ENCODE measurements at regions not wholly inside any gene's neighbourhood (a gene's known extent, or its start where the extent isn't known, plus 50 kb on each side); places are given as distances from the start of the nearest gene placed in this dataset.

DNA sequence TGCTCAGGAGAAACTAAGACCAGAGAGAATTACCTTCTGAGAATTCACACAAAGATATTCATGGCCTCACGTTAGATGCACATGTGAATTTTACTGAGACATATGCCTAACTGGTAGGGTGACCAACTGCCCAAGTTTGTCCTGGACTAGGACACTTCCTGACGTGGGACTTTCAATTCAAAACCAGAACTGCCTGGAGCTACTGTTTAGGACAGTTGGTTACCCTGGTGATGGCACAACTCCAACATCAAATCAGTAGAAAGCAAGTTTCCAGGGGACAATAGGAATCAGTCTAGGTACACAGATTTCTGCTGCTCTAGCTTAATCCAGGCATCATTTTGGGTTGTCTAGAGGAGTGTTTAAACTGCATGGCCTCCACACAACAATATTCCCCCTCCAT, 178.7 kb downstream of the GXYLT1 start:
- TF ChIP-seq GATA2 (IDR thresholded peaks at IDR 0.05; ENCODE audit: low read depth, low read length), result no peak
- no peak for TF ChIP-seq GATA3 (IDR thresholded peaks at IDR 0.05; ENCODE audit: low read depth, low read length)

DNA sequence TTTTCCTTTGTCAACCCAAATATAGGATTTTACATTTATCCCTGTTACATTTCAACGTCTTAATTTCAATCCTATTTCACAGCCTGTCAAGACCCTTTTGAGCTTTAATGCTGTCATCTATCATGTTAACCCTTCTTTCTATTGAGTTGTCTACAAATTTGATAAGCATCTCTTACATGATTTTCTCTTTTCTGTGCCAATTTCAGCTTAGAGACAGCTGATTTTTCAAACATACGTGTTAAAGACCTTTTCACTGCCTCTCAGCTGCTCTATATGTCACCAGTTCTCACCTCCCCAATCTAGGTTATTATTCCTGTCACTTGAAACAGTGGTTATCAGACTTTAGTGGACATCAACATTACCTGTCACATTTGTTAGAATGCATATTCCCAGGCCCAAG, 181.3 kb downstream of the GXYLT1 start:
- no peak for TF ChIP-seq GATA2 (IDR thresholded peaks at IDR 0.05; ENCODE audit: low read depth, low read length)
- no peak for TF ChIP-seq GATA3 (IDR thresholded peaks at IDR 0.05; ENCODE audit: low read depth, low read length)

DNA sequence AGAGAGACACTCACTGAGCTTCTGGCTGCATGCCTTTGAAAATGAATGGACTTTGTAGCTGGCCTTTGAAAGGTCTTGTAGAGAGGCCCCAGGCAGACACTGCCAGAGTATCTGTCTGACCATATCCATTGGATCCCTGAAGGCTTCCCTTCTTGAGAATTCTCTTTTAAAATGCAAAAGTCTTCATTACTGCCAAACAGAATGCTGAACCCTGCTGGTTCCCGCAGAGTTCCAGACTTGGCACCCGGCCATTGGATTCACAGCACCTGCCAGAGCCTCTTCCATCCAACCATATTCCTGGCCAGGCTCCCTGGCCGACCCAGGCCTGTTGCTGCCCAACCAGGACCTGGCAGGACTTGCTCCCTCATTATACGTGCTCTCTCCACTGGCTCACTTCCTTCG, 182.5 kb downstream of the GXYLT1 start:
- TF ChIP-seq GATA2 (IDR thresholded peaks at IDR 0.05; ENCODE audit: low read depth, low read length), result no peak
- no peak for TF ChIP-seq GATA3 (IDR thresholded peaks at IDR 0.05; ENCODE audit: low read depth, low read length)

DNA sequence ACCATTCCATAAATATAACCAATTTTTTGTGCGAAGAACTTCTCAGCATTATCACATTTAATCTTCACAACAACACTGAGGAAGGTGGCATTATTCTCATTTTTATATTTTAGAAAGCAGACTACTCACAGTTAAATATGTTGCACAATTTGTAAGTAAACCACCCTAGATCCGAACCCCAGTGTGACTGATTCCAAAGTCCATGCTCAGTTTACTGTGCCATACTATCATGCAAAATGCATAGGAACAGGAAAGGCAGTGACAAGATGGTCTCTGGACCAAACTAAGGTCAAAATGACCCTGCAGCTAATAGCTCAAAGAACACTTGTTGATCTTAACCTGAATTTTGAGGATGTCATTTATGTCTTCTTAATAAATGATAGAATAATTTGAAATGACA, 185.4 kb downstream of the GXYLT1 start:
- TF ChIP-seq GATA3 (IDR thresholded peaks at IDR 0.05; ENCODE audit: low read depth, low read length), result no peak
- TF ChIP-seq GATA2 (IDR thresholded peaks at IDR 0.05; ENCODE audit: low read depth, low read length), result no peak

DNA sequence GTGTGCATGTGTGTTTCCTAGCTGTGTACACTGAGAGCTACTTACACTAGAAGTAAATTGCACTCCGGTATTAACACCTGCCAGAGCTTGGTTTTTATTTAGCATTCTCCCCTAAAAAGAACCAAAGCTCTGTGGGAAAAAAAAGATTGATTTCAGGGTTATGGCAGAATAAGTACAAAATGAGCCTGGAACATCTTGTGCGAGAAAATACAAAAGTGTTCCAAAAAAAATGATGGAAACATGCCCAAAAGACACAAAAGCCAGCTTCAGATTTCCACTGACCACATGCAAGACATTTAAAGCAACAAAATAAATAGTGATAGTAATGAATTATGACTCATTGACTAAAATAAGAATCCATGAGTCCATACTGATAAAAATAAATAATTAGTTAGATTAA, 188.3 kb downstream of the GXYLT1 start:
- no peak for TF ChIP-seq GATA3 (IDR thresholded peaks at IDR 0.05; ENCODE audit: low read depth, low read length)
- no peak for TF ChIP-seq GATA2 (IDR thresholded peaks at IDR 0.05; ENCODE audit: low read depth, low read length)

DNA sequence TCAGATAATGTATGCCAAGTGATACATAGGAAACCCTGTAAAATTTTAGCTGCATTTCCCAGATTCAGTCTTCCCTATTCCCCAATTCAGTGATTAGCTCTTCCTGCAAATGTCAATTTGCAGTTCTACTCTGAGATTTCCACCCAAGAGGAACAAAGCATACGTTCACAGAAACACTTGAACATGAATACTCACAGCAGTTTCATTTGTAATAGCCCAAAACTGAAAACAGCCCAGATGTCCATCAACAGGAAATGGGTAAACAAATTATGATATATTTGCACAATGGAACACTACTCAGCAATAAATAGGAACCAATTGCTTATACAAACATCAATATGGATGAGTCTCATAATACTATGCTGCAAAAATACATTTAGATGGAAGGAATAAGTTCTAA, 194.2 kb downstream of the GXYLT1 start:
- TF ChIP-seq GATA2 (IDR thresholded peaks at IDR 0.05; ENCODE audit: low read depth, low read length) (no peak), GATA3 (IDR thresholded peaks at IDR 0.05; ENCODE audit: low read depth, low read length) (no peak)

DNA sequence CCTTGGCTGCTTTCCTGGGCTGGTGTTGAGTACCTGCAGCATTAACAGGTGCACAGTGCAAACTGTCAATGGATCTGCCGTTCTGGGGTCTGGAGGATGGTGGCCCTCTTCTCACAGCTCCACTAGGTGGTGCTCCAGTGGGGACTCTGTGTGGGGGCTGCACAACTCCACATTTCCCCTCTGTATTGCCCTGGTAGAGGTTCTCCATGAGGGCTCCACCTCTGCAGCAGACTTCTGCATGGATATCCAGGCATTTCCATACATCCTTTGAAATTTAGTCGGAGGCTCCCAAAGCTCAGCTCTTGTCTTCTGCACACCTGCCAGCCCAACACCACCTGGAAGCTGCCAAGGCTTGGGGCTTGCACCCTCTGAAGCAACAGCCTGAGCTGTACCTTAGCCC, 198.6 kb downstream of the GXYLT1 start:
- TF ChIP-seq GATA3 (IDR thresholded peaks at IDR 0.05; ENCODE audit: low read depth, low read length) (no peak), GATA2 (IDR thresholded peaks at IDR 0.05; ENCODE audit: low read depth, low read length) (no peak)

DNA sequence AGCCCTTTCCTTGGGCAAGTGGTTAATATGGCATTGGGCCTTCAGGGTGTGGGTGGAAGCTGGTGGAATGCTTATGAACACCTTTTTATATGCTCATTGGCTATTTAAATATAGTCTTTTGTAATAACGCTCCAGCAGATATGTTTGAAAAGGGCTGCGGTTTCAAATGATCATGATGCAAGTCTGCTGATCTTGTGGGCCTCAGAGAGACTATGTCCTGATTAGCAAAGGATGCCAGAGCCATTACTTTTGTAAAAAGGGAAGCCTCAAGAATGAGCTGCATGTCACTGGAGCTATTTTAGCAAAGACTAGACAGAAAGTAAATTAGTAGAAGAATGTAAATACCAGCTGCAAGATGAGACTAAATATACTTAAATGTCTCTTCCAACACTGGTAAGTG, 200.5 kb downstream of the GXYLT1 start:
- TF ChIP-seq GATA2 (IDR thresholded peaks at IDR 0.05; ENCODE audit: low read depth, low read length), result no peak
- no peak for TF ChIP-seq GATA3 (IDR thresholded peaks at IDR 0.05; ENCODE audit: low read depth, low read length)

DNA sequence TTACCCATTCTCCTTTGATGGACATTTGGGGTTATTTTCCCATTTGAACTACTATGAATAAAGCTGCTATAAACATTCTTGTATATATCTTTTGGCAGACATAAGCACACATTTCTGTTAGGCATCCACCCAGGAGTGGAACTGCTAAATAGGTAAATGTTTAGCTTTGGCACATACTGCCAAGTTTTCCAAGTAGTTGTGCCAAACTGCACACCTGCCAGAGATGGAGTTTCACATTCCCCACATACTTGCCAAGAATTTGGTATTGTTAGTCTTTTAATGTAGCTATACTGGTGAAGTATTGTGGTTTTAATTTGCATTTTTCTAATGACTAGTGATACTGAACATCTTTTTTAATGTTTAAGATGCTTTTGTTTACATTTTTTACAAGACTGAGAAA, 201.0 kb downstream of the GXYLT1 start:
- TF ChIP-seq GATA2 (IDR thresholded peaks at IDR 0.05; ENCODE audit: low read depth, low read length), result no peak

DNA sequence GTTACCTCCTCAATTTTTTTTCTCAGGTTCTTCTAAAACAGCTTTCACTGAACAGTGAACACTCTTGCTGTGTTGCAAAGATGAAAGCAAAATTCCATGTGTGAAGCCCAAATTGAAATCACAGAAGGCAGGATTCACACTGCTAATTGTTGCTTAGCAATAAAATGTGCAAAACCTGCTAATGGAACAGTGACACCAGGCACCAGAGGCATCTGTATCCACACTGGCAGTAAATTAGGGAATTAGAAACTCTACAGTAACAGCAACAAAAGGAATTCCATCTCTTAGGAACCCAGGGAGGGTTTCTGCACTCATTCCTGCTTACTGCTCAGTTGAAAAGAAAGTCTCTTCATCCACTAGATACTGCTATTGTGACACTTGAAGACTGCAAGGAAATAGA, 202.3 kb downstream of the GXYLT1 start:
- TF ChIP-seq GATA3 (IDR thresholded peaks at IDR 0.05; ENCODE audit: low read depth, low read length) (no peak), GATA2 (IDR thresholded peaks at IDR 0.05; ENCODE audit: low read depth, low read length) (no peak)

DNA sequence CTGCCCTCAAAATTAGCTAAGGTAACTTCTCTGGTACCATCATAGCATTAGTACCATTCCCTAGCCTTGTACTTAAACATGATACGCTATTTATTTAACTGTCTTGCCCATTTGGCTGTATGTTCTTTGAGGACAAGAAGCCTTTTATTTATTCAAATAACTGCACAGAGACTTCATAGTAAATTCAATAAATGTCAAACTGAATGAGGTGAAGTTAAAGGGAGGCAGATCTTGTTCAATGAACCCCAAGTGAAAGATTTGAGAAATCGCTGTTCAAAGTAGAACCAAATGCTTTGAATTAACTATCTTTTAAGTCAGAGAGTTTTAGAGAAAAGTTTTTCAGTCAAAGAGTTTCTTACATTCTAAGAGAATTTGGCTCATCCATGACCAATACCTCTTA, 203.6 kb downstream of the GXYLT1 start:
- no peak for TF ChIP-seq GATA2 (IDR thresholded peaks at IDR 0.05; ENCODE audit: low read depth, low read length)

DNA sequence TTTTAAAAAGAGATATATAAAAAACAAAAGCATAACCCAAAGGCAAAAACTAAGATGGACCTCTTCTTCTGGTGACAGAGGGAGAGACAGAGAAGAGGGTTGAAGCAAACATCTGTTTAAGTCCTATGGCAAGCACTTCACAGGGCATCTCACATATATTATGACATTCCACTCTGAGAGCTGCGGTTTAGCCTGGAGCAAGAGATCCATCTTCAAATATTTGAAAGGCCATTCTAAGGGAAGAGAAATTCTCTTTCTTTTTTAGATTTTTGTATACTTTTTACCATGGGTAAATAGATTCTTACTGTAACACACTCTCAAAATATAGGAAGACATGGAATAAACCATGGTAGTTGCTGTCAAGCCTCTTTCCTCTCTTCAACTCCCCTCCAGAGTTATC, 204.1 kb downstream of the GXYLT1 start:
- TF ChIP-seq GATA3 (IDR thresholded peaks at IDR 0.05; ENCODE audit: low read depth, low read length) (no peak), GATA2 (IDR thresholded peaks at IDR 0.05; ENCODE audit: low read depth, low read length) (no peak)

DNA sequence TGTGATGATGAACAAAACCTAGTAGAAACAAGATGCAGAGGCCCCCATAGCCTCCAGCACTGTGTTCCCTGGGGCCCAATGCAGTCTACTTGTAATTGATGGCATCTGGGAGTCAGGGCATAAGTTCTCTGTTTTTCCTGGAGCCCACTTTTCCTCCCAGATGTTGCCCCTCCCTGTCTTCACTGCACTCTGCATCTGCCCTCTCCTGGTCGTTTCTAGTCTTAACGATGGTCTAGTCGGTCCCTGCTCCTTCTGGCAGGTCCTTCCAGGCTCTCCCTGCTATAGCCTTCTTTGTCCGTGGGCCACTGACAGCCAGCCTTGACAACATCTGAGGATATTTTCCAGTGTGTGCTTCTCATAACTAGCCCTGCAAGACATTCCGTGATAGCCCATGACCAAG, 208.3 kb downstream of the GXYLT1 start:
- no peak for TF ChIP-seq GATA2 (IDR thresholded peaks at IDR 0.05; ENCODE audit: low read depth, low read length)
- TF ChIP-seq GATA3 (IDR thresholded peaks at IDR 0.05; ENCODE audit: low read depth, low read length), result no peak

DNA sequence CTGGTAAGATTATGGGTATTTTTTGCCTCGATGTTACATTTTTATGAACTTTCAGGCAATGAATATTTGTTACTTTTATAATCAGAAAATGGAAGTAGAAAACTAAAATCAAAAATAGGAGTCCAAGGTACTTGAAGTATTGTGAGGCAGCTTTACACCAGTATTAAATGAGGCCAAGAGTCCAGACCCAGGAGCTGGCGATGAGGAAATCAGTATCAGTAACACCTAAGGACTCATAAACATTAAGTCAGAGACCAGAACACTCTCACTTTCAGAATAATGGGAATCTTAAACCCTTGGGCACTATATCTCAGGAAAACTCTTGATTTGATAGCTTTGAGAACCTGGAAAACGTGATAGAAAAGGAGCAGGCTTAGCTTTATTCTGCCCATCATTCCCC, 208.8 kb downstream of the GXYLT1 start:
- no peak for TF ChIP-seq GATA3 (IDR thresholded peaks at IDR 0.05; ENCODE audit: low read depth, low read length)
- TF ChIP-seq GATA2 (IDR thresholded peaks at IDR 0.05; ENCODE audit: low read depth, low read length), result no peak

DNA sequence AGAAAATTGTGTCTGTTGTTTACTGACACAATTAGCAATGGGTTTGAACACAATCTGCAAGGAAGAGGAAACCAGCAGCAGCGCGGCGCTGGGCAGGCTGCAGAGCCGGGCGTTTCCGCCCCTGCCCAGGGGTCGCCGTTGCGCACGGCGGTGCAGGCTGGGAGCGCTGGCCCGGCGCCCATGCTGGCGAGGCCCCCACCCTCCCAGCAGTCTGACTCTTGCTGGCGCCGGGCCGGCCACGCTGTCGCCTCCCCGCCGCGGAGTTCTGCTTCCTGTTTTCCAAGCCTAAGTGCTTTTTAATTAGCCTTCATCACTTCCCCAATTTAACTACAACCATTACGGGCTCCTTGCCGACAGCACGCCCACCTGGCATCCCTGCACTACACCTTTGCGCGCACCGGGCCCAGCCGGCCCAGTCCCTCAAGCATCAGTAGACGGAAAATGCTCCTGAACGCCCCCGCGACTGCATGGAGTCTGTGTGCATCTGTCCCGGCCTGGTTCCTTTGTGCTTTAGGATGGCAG, 212.1 kb downstream of the GXYLT1 start:
- no peak for TF ChIP-seq GATA3 (IDR thresholded peaks at IDR 0.05; ENCODE audit: low read depth, low read length)

DNA sequence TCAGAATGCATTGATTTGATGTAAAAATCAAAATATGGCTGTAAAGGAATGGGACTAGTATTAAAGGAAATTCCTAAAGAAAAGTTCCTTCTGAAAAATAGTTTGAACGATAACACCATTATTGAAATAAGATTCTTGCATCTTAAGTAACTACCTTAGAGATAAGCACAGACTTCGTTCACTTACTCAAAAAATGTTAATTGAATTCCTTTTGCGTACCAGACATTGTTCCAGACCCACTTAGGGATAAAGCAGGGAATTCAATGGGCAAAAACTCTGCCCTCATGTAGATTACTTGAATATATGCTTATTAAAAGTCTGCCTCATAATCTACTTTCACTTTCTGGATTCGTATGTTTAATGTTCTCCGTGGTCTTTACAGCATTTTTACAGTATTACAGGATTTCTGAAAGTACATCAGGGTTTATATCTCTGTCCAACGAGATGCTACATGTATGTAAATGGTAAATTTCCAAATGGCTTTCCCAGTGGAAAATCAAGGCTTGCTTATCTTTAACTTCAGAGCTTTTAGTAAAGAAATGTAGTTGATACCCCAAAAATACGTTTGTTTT, 213.7 kb downstream of the GXYLT1 start:
- TF ChIP-seq GATA3 (IDR thresholded peaks at IDR 0.05; ENCODE audit: low read depth, low read length) (no peak), GATA2 (IDR thresholded peaks at IDR 0.05; ENCODE audit: low read depth, low read length) (no peak)
